ENCODE measurements at regions not wholly inside any gene's neighbourhood (a gene's known extent, or its start where the extent isn't known, plus 50 kb on each side); places are given as distances from the start of the nearest gene placed in this dataset.
"Not testable (repeated sequence)": the region's sequence is repeated elsewhere in the genome, so short reads cannot be mapped to it uniquely, and the experiment has no call there.

GRCh38 chr14:105986894-105987284, 460.5 kb downstream of the TMEM121 start:
- CTCF ChIA-PET: no interaction called here
- Histone ChIP-seq H3K4me1 (no peaks in the 10 kb centered on the region), H3K27me3 (replicated peaks; ENCODE audit: control insufficient read depth, insufficient read depth, low read length) (no peaks in the 10 kb centered on the region), H3K4me3 (ENCODE audit: low read depth, low read length) (no peak overlapping the region), H3K9me3 (no peaks in the 10 kb centered on the region), H3K36me3 (ENCODE audit: control insufficient read depth, insufficient read depth, low read length) (no peaks in the 10 kb centered on the region)
- Mint-ChIP-seq H3K27ac (ENCODE audit: unreplicated experiment) (no peak overlapping the region), H3K4me1 (ENCODE audit: low read depth, unreplicated experiment) (no peaks in the 10 kb centered on the region), H3K36me3 (ENCODE audit: insufficient read depth, unreplicated experiment) (no peaks in the 10 kb centered on the region), H3K27me3 (ENCODE audit: insufficient read depth, unreplicated experiment) (no peaks in the 10 kb centered on the region), H3K4me3 (ENCODE audit: unreplicated experiment) (no peak overlapping the region), H3K9me3 (ENCODE audit: unreplicated experiment) (no peaks in the 10 kb centered on the region)
- no TSS peak for BruUV-seq (replicated peaks)
- TF ChIP-seq CTCF (IDR thresholded peaks at IDR 0.05; ENCODE audit: insufficient read depth in 1 of 2, low read depth in 1 of 2, low read length in 1 of 2, severe bottlenecking in 1 of 2, unreplicated experiment in 1 of 2): no peak
- intact Hi-C loops (cut with micrococcal nuclease; ENCODE audit: unreplicated experiment): no loop called here
- POLR2A ChIA-PET: no interaction called here
- no peak for DNase-seq

GRCh38 chr14:105987563-105987962, 461.2 kb downstream of the TMEM121 start:
- Mint-ChIP-seq H3K9me3 (ENCODE audit: unreplicated experiment) (no peaks in the 10 kb centered on the region), H3K27me3 (ENCODE audit: insufficient read depth, unreplicated experiment) (no peaks in the 10 kb centered on the region), H3K36me3 (ENCODE audit: insufficient read depth, unreplicated experiment) (no peaks in the 10 kb centered on the region), H3K27ac (ENCODE audit: unreplicated experiment) (no peak overlapping the region), H3K4me3 (ENCODE audit: unreplicated experiment) (no peak overlapping the region), H3K4me1 (ENCODE audit: low read depth, unreplicated experiment) (no peaks in the 10 kb centered on the region)
- H3K36me3 ChIP-seq (ENCODE audit: control insufficient read depth, insufficient read depth, low read length): no peaks in the 10 kb centered on the region
- no peaks in the 10 kb centered on the region for H3K27me3 ChIP-seq (replicated peaks; ENCODE audit: control insufficient read depth, insufficient read depth, low read length)
- no peak for TF ChIP-seq CTCF (IDR thresholded peaks at IDR 0.05; ENCODE audit: insufficient read depth in 1 of 2, low read depth in 1 of 2, low read length in 1 of 2, severe bottlenecking in 1 of 2, unreplicated experiment in 1 of 2)
- DNase-seq: no peak
- no peak overlapping the region for H3K4me3 ChIP-seq (ENCODE audit: low read depth, low read length)
- intact Hi-C loops (cut with micrococcal nuclease; ENCODE audit: unreplicated experiment): no loop called here
- BruUV-seq (replicated peaks): no TSS peak
- ChIA-PET POLR2A (no interaction called here), CTCF (no interaction called here)
- H3K4me1 ChIP-seq: no peaks in the 10 kb centered on the region
- no peaks in the 10 kb centered on the region for H3K9me3 ChIP-seq

GRCh38 chr14:105989566-105990302, 463.4 kb downstream of the TMEM121 start:
- no peaks in the 10 kb centered on the region for H3K36me3 Mint-ChIP-seq (ENCODE audit: insufficient read depth, unreplicated experiment)
- ChIA-PET POLR2A (no interaction called here), CTCF (interaction anchor here (0.5 kb wide), 1 partner anchor 400 kb away, joined by 3 read pairs; no protein-coding TSS in a partner anchor)
- intact Hi-C loops (cut with micrococcal nuclease; ENCODE audit: unreplicated experiment): no loop called here
- no TSS peak for BruUV-seq (replicated peaks)
- no peak overlapping the region for H3K27ac Mint-ChIP-seq (ENCODE audit: unreplicated experiment)
- no peak overlapping the region for H3K4me3 Mint-ChIP-seq (ENCODE audit: unreplicated experiment)
- H3K4me1 ChIP-seq: no peaks in the 10 kb centered on the region
- H3K9me3 ChIP-seq: no peaks in the 10 kb centered on the region
- TF ChIP-seq CTCF (IDR thresholded peaks at IDR 0.05; ENCODE audit: insufficient read depth in 1 of 2, low read depth in 1 of 2, low read length in 1 of 2, severe bottlenecking in 1 of 2, unreplicated experiment in 1 of 2): no peak
- no peaks in the 10 kb centered on the region for H3K36me3 ChIP-seq (ENCODE audit: control insufficient read depth, insufficient read depth, low read length)
- no peak for DNase-seq
- H3K4me3 ChIP-seq (ENCODE audit: low read depth, low read length): no peak overlapping the region
- no peaks in the 10 kb centered on the region for H3K4me1 Mint-ChIP-seq (ENCODE audit: low read depth, unreplicated experiment)
- H3K27me3 Mint-ChIP-seq (ENCODE audit: insufficient read depth, unreplicated experiment): peaks cover 3% of the 10 kb centered on the region
- no peaks in the 10 kb centered on the region for H3K27me3 ChIP-seq (replicated peaks; ENCODE audit: control insufficient read depth, insufficient read depth, low read length)
- no peaks in the 10 kb centered on the region for H3K9me3 Mint-ChIP-seq (ENCODE audit: unreplicated experiment)

GRCh38 chr14:105991677-105992076, 465.3 kb downstream of the TMEM121 start:
- H3K27me3 ChIP-seq (replicated peaks; ENCODE audit: control insufficient read depth, insufficient read depth, low read length); H3K27me3 Mint-ChIP-seq (ENCODE audit: insufficient read depth, unreplicated experiment); intact Hi-C loops (cut with micrococcal nuclease; ENCODE audit: unreplicated experiment); H3K4me1 Mint-ChIP-seq (ENCODE audit: low read depth, unreplicated experiment); BruUV-seq (replicated peaks); H3K4me3 ChIP-seq (ENCODE audit: low read depth, low read length); POLR2A ChIA-PET; H3K4me1 ChIP-seq; H3K36me3 ChIP-seq (ENCODE audit: control insufficient read depth, insufficient read depth, low read length); H3K9me3 Mint-ChIP-seq (ENCODE audit: unreplicated experiment); H3K9me3 ChIP-seq; H3K4me3 Mint-ChIP-seq (ENCODE audit: unreplicated experiment); H3K36me3 Mint-ChIP-seq (ENCODE audit: insufficient read depth, unreplicated experiment); CTCF ChIA-PET; DNase-seq; H3K27ac Mint-ChIP-seq (ENCODE audit: unreplicated experiment): not testable (repeated sequence)
